IMR-90 (cell line): ENCODE measurements at regions not wholly inside any gene's neighbourhood (a gene's known extent, or its start where the extent isn't known, plus 50 kb on each side); places are given as distances from the start of the nearest gene placed in this dataset.

ENCODE experiments used
- CTCF ChIP-seq: conservative IDR thresholded peaks from 2 replicates; pipeline ENCODE4 v1.5.1; 2012; ENCODE audit warnings: mild to moderate bottlenecking, low read depth, low read length, improper control_type of control experiment
- MAFK ChIP-seq: IDR thresholded peaks from 2 replicates; pipeline ENCODE4 v1.6.1; 2012; ENCODE audit warnings: low read depth, low read length, improper control_type of control experiment
- POLR2A ChIP-seq: IDR thresholded peaks from 2 replicates; pipeline ENCODE4 v1.6.1; 2012; ENCODE audit warnings: mild to moderate bottlenecking, low read depth, low read length

- TF ChIP-seq POLR2A (no peak), CTCF (no peak), MAFK (no peak)
Measured at GRCh38 chr5:159452480-159453167, 122.3 kb upstream of the IL12B start.
